NCI-H2081 (cell line): ENCODE measurements at regions not wholly inside any gene's neighbourhood (a gene's known extent, or its start where the extent isn't known, plus 50 kb on each side); places are given as distances from the start of the nearest gene placed in this dataset.

Source experiments
- DNase-seq, 2 experiments: peaks; one replicate each; lab custom pipeline; 2025; lab: John Stamatoyannopoulos, UW

GRCh38 chr13:40168425-40169166 is 497.8 kb downstream of the FOXO1 start:
- no peak for DNase-seq

- no peak for DNase-seq
Observed at GRCh38 chr13:40169476-40169875, 497.0 kb downstream of the FOXO1 start.

DNA sequence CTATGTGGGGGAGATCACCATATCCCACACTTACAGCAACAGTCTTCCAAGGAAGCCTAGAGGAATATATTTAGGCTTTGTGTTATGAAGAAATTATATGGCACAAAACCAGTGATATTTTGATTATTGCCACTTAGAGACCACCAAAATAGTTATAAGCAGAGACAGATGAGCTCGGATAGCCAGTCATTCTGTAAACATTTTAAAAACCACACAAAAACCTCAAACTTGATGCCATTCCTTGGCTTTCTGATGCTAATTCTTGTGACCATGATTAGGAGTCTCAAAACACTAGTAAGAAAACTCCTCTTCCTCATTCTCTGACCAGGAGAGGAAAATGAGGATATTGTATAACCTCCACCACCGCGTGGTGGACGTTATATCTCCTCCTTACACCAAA is 496.4 kb downstream of the FOXO1 start:
- no peak for DNase-seq

DNA sequence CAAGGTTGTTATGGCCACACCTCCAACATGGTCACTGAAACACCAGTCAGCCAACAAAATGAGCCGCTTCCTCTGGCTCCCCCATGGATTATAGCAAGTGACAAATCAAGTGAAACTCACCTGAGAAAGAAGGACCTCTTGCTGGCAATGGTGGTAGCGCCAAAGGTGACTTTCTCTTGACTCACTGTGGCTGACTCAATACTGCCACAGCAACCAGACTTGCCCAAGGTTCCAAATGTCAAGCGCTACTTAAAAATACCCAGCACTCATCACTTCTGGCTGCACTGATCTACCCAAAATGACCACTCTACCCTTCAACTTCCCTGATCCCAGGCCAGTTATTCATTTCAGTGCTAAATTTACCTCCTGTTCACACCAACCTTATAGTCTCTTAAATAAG is 495.5 kb downstream of the FOXO1 start:
- no peak for DNase-seq

DNA sequence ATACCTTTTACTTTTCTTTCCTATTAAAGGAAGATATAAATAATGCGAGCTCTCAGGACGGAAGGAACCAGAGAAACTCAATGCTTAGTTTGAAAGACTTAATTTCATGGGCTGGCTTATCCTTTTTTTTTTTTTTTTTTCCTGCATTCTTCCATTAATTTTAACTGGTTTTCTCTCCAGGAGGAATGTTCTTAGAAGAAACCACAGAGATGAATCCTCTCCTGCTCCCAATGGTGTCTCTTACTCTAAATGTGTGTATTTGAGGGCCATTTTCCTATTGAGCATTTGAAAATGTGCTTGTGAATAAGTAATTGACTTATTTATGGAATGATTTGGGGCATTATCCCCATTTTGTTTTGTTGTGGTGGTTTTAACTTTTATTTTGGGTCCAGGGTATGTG is 494.9 kb downstream of the FOXO1 start:
- DNase-seq: no peak

DNA sequence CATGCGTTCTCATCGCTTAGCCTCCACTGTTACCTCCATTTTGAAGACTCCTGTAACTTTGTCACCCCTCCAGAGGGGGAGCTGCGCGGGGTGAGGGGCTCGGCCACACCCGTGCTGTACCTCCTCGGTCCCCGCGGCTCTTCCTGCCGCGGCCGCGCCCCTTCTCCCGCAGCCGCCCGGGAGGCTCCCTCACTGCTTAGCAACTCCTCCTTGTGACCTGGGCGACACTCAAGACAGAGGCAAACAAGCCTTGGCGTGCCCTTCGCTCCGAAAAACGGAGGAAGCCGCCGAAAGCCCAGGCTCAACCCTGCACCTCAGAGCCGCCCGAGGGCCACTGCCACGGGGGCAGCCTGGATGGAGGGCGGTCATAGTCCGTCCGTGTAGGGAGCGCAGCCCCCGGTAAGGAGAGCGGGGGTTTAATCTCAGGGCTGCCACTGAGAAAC is 494.3 kb downstream of the FOXO1 start:
- no peak for DNase-seq

DNA sequence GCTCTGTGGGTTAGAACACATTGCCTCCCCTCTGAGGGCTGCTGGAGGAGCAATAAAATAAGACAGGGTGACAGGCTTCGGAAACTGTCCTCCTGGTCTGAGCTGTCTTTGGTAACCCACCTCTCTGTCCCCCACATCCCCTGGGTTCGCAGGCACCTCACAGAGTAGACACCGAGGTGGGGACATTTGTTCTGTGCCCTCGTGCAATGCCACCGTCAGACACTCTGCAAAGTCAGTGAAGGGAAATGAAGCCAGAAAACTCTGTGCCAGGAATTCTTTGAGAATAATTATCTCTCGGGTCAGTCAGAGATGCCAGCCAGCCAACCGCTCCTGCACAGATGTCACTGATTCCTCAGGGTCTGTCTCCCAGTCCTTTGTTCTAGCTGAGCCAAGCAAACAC is 493.6 kb downstream of the FOXO1 start:
- no peak for DNase-seq

- no peak for DNase-seq
Observed at GRCh38 chr13:40175639-40176038, 490.8 kb downstream of the FOXO1 start.

DNA sequence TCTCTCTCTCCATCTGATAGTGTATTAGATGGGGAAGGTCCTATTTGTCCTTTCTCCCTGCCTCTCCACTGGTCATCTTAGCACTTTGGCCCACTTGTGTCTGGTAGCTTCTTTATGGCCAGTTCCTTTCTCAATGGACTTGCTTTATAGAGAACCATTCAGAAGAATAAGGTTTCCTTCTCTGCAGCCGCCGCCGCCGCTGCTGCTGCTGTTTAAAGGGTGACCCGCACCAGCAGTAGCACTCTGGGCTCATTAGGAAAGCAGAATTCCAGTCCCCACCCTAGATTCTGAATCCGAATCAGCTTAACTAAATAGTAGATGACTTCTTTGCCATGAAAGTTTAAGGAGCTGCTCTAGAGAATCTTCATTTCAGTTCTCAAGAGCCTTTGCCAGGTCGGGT is 490.2 kb downstream of the FOXO1 start:
- DNase-seq: no peak

DNA sequence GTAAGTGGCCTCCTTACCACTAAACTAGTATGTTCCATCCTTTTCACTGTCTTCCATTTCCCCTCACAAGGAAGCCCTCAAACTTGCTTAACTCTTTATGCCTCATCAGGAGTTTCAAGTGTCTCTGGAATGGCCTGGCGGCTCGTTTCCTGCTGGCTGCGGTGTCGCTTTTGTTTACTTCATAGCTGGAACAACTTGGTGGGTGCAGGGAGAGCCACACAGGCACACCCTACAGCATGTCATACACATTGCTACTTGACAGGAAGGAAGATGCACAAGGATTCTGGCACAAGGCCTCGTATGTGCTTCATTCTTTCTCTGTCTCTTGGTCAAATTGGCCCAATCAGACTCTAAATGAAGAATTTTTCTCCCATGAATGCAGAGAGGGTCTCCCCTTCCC is 488.3 kb downstream of the FOXO1 start:
- no peak for DNase-seq

GRCh38 chr13:40179445-40180281 is 486.8 kb downstream of the FOXO1 start:
- no peak for DNase-seq

DNA sequence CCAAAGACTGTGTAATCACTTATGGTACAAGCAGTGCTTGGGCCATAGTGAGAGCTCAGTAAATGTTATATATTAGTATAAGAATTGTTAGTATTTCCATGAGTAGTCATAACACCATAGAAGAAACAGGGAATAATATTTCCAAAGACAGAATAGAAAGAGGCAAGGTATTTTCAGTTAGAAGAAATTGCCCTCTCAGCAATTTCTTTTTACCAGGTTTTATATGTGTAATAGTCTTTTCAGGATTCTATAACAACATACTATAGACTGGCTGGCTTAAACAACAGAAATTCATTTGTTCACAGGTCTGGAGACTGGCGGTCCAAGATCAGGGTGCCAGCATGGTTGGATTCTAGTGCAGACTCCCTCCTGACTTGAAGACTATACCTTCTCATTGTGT is 485.7 kb downstream of the FOXO1 start:
- no peak for DNase-seq

DNA sequence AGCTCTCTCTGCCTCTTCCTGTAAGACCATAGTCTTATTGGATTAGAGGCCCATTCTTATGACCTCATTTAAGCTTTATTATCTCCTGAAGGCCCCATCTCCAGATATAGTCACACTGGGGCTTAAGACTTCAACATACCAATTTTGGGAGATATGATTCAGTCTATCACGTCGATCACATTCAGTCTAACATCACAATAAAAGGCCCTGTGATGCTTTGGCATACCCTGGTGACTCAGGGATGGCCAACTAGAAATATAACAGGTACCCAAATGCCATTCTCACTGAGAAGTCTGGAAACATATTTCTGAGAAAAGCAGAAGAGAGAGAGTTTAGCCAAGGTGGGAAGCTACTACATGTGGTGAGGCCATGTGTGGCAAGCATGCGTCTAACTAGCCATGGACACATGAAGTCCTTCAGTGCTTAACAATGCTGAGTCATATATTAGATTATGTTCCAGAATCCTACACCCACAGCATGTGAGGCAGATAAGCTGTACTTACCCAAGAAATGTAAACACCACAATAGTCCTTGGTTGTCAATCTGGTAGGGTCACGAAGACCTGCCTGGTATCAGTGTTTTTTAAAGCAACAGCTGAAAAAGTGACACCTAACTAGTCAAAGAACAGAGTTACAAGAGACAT is 485.1 kb downstream of the FOXO1 start:
- DNase-seq: no peak

- DNase-seq: no peak
Observed at GRCh38 chr13:40182591-40182990, 483.9 kb downstream of the FOXO1 start.

DNA sequence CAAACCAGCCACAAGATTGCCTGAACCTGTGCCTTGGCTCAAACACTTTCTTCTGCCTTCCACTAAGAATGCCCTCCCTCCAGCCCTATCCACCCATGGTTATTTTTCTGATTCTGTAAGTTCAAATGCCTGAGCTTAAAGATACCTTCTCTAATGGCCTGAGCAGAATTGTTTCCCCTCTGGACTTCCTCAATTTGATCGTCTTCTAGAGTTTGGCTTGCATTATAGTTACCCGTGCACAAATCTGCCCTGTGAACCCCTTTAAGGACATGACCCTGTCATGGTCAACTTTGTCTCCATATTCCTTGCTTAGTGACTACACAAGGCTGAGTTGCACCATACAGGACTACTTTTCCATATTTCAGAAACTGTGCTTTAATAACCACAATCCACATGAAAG is 481.0 kb downstream of the FOXO1 start:
- DNase-seq: no peak

DNA sequence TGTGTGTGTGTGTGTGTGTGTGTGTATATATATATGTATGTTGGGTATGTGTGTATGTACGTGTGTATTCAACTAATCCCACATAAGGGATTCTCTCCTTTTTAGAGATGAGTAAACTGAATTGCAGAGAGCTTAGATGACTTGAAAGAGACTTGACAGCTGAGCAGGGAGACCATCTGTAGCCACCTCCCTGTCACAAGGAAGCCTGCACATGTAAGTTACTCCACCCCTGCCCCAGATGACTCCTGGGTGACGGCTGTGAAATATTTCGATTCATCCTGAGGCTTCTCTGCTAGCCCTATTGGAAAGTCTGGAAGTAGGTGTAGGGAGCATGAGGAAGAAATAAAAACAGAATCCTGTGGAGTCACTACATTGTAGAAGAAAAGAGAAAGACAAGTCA is 480.4 kb downstream of the FOXO1 start:
- no peak for DNase-seq

DNA sequence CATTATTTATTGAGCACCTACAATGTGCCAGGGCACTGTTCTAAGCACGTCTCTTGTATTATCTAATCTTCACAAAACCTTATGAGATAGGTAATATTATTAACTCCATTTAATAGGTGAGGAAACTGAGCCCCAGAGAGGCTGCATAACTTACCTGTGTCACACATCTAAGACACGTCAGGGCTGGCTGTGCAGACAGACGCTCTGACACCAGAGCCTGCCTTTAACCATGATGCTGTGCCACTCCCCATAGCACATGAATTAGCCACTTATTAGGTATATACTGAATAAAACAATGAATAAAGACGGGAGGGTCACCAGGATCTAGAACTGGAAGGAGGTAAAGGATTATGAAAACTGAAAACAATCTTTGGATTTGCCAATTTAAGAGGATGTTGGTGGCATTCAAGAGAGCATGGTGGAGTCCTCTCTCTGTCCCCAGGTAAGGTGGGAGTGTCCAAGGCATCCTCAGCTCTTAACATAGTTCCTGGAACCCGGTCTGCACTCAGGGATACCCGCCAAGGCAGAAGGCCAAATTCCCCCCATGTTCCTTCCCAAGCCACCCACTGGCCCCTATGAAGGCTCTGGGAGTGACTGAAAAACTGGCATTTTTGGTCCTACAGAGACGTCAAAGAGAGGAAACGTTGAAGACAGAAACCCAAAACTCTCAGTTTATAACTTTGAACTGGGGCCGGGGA is 479.7 kb downstream of the FOXO1 start:
- no peak for DNase-seq

DNA sequence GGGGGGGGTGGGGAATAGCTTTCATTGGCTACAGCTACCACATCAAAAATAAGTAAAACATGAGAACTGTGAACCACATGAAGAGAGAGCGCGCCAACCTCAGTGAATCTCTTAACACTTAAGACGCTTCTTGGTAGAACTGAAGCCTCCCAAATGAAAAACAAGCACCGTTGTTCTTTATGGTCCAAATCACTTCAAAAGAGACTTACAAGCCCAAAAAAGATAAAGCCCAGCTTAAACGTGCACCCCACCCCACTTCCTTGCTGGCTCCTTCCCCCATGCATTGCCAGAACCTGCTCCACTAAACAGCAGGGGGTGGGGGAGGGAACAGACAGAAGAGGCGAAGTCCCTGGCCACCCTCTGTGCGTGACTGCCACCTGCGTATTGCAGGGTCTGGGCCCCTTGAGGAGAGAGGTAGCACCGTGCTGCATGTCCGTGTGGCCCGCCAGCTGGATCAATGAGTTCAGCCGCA is 479.1 kb downstream of the FOXO1 start:
- no peak for DNase-seq

- no peak for DNase-seq
Observed at GRCh38 chr13:40187841-40188591, 478.4 kb downstream of the FOXO1 start.

GRCh38 chr13:40189426-40189825 is 477.0 kb downstream of the FOXO1 start:
- DNase-seq: no peak

GRCh38 chr13:40189898-40190630 is 476.4 kb downstream of the FOXO1 start:
- no peak for DNase-seq
